NCI-H524 treated with DMSO at 0.1 percent for 48 hours (cell line): ENCODE measurements at regions not wholly inside any gene's neighbourhood (a gene's known extent, or its start where the extent isn't known, plus 50 kb on each side); places are given as distances from the start of the nearest gene placed in this dataset.

ENCODE experiments used
- DNase-seq: peaks from one replicate; lab custom pipeline; 2025; lab: John Stamatoyannopoulos, UW

- no peak for DNase-seq
Observed at GRCh38 chr10:31754803-31755624, 173.6 kb downstream of the ARHGAP12 start.

DNA sequence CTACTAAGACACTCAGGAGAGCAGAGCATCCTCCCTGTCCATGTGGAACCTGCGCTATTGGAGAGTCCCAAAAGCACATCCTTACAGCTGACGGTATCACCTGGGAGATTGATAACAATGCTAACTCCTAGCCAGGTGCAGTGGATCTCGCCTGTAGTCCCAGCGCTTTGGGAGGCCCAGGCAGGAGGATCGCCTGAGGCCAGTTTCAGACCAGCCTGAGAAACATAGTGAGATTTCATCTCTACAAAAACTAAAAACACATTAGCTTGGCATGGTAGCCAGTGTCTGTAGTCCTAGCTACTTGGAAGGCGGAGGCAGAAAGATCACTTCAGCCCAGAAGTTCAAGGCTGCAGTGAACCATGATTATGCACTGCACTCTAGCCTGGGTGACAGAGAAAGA lies 174.9 kb downstream of the ARHGAP12 start:
- DNase-seq = no peak

DNA sequence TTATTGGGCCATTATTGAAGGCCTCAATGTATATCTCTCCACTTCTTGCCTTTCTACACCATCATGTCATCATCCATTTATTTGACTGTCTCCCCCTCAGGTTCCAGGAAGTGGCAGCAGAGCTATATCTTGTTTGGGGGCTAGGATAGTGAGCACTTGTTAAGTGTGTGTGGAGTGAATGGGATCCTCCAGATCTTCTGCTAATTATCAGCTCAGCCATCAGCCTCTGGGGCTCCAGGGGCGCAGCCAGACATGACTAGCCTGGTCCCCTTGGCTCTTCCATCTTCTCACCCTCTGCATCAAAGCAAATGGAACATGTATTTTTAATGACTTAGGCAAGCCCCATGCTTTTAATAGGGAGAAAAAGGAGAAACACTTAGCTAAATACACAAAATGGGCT lies 176.5 kb downstream of the ARHGAP12 start:
- no peak for DNase-seq

DNA sequence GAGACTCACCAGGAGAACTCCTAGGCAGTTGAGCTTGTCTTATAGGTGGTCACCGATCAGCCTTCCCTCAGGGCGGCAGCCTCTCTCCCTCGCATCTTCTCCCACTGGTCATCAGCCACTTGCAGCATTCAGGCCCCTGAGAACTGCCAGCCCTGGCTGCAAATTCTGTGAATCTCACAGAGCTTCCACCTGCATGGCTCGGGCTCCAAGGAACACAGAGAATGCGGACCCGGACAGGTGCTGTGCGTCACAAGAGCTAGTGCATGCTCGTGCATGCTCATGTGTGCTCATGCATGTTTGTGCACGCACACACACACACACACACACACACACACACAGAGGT lies 176.9 kb downstream of the ARHGAP12 start:
- no peak for DNase-seq

DNA sequence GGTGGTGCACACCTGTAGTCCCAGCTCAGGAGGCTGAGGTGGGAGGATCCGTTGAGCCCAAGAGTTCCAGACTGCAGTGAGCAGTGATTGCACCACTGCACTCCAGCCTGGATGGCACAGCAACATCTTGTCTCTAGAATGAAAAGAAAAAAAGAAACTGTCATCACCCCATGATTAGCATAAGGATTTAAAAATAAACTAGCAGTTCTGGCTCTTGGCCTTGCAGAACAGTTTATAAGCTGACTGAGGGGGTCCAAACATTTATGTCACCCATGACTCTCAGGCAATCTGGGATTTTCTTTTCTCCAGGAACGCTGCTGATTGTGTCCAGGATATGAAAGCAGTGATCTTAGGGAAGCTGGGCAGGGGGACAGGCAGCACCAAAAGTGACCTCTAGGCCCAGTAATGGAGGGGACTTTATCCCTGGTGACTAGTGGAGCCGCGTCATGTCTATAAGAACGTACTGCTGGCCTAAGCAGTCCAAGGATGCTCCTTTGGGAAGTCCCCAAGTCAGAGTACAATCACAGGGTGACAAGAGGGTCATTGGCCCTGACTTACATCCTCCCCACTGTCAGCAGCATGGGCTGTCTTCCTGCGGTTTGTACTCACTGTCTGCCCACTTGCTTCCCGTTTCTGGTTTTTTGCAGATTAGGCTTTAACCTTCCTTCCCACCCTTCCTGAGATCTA lies 177.4 kb downstream of the ARHGAP12 start:
- DNase-seq = no peak

- DNase-seq = peak; percentile 67
Observed at GRCh38 chr10:31749981-31750840, 178.4 kb downstream of the ARHGAP12 start.

GRCh38 chr10:31749301-31749700 lies 179.3 kb downstream of the ARHGAP12 start:
- peak; percentile 15 for DNase-seq

DNA sequence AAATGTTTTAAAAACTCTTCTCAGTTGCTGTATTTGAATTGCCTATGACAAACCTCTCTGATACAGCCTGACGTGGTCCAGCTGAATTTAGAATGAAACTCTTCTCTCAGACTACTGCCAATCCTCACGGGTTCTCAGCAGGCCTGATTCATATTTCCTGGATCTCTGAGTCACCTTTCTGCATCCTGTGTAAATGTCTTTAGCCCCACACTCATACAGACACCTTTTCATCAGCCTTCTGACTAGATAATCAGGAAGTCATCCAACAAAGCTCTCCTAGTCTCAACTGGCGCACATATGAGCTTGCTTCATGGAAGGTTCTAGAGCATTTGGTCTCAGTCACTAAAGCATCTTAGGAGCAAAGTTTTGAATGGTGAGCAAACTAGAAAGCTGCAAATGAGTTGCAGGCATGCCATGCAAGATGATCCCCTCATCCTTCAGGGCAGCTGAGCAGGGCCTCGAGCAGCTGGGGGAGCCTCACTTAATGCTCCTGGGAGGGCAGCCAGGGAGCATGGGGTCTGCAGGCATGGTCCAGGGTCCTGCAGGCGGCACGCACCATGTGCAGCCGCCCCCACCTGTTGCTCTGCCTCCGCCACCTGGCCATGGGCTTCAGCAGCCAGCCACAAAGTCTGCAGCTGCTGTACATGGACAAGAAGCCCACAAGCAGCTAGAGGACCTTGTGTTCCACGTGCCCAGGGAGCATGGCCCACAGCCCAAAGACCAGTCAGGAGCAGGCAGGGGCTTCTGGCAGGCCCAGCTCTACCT lies 182.8 kb downstream of the ARHGAP12 start:
- DNase-seq = no peak

GRCh38 chr10:31744025-31744424 lies 184.6 kb downstream of the ARHGAP12 start:
- DNase-seq = no peak

- no peak for DNase-seq
Observed at GRCh38 chr10:31742255-31742654, 186.4 kb downstream of the ARHGAP12 start.

GRCh38 chr10:31741473-31741872 lies 187.2 kb downstream of the ARHGAP12 start:
- DNase-seq = no peak

DNA sequence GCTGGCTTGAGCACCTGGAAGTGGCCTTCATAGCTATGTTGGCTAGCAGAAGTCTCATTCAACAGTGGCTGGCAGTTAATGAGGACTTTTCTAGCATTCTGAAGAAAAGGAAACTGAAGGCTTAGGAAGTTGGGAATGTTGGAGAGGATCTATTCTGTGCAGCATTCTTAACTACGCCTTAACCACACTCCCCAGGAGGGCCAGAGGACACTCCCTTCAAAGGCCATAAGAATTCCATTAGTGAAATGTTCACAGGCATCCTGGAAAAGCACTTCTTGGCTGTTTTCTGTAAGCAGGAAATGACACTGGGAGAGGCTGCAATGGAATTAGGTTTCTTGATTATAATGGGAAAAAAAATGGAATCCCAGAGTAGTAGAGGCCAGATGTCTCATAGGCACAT lies 188.9 kb downstream of the ARHGAP12 start:
- no peak for DNase-seq

DNA sequence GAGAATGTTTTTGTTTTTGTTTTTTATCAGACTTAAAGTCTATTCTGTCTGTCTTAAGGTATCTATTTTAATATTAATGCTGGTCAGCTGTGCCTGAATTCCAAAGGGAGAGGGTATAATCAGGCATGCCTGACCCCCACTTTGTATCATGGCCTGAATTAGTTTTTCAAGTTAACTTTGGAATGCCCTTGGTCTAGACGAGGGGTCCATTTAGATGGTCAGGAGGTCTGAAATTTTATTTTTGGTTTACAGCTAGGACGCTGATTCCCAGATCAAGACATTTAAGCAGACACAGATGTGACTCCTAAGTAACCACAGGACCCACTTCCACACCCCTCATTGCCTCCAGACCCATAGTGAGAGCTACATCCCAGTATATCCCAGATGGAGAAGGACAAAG lies 189.5 kb downstream of the ARHGAP12 start:
- DNase-seq = no peak

GRCh38 chr10:31731711-31732110 lies 196.9 kb downstream of the ARHGAP12 start:
- DNase-seq = no peak

DNA sequence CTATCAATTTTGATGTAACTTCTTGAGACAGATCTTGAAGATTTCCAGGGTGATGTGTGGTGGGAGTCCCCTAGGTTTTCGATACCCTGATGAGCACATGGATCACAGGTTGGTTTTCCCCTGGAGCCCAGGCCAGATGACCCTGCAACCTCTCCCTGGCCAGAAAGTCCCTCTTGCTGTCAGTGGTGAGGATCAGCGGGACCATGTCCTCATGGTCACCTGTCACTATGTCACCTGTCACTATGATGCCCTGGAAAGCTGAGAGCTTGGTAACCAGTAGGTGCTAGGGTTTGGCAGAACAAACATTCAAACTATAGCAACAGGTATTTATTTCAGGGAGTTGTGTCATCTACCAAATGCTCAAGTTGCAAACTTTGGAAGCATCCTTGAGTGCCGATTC lies 197.9 kb downstream of the ARHGAP12 start:
- DNase-seq = no peak

DNA sequence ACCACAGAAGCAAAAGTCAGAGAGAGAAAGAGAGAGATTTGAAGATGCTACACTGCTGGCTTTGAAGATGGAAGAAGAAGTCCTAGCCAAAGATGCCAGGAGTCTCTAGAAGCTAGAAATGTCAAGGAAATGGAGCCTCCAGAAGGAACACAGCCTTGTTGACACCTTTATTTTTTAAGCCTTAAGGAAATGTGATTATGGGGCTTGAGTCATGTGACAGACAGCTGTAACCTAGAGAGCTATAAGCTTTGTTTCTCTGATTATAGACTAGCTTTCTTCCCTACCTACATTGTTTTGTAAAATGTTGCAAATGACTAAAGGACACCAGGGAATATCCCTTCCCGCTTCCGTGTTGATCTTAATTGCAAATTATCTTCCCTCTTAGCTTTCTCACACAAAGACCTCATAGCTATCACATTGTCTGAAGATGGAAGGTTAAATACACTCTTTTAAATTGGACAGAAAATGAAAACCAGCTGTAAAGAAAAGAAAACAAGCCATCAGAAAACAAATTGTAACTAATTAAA lies 199.9 kb downstream of the ARHGAP12 start:
- DNase-seq = no peak

DNA sequence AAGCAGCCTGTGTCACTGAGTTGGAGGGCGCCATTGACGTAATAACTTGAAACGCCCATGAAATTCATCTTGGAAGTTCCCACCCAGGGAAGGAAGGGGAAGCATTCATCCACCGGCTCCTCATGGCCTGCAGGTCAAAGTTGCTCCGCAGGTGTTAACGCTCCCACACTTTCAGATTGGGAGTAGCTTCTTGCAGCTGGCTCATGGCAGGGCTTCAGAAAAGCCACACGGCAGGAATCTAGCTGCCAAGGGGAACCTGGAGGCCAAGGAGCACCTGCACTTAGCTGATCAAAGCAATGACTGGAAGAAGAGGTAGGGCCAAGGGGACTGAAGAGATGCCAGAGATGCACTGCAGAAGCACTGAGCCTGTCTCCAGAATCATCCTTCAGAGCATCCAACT lies 203.2 kb downstream of the ARHGAP12 start:
- DNase-seq = no peak

DNA sequence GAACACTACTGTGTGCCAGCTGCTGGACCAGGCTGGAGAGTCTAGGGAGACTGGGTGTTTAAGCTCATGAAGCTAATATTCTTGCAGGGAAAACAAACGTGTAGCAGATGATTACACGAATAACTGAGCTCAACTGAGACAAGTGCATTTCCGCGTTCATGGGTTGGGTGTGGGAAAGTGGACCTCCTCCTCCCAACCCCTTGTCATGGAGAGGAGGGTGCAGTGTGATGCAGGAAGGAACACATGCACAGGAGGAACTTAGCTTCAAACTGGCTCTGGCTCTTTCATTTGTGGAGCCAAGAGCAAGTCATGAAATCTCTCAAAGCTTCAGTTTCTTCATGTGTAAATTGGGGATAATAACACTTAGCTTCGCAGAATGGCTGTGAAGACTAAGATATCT lies 204.3 kb downstream of the ARHGAP12 start:
- no peak for DNase-seq

DNA sequence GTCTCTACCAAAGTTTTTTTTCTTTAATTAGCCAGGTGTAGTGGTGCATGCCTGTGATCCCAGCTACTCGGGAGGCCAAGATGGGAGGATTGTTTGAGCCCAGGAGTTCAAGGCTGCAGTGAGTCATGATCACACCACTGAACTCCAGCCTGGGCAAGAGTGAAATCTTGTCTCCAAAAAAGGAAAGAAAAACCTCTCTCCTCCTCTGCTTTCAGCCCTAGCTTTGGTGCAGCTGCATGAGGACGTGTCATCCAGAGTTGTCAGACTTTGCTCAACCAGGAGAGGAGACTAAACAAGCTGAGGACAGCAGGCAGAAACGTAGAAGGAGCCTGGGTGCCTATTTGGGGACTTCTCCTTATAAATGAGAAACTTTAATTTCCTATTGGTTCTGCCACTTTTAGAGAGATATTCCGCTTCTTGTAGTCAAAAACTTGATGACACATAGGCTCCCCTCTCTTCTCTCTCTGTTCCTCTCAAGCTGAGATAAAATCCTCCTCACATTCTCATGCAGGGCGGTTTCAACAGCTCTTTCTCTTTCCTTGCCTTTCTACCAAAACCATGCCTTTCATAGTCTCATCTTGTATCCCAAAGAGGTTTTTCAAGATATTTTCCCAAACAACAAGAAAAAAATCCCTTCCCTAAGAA lies 205.4 kb downstream of the ARHGAP12 start:
- no peak for DNase-seq

DNA sequence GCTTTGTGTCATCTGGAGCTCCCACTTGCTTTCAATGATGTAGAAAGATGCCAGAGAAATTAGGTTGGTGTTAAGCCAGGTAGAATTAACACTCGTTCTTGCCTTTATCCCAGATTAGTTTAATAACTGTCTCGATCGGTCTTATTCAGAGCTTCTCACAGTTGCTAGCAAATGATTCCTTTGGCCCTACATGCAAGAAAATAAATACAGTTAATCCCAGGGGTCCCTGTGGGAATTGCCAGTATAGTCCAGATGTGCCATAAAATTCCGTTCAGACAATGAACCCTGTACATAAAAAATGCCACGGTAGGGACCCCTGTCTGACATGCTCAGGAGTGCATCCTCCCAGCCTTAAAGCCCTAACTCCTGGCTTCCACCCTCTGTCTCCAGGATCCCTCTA lies 207.5 kb downstream of the ARHGAP12 start:
- DNase-seq = peak; percentile 42

DNA sequence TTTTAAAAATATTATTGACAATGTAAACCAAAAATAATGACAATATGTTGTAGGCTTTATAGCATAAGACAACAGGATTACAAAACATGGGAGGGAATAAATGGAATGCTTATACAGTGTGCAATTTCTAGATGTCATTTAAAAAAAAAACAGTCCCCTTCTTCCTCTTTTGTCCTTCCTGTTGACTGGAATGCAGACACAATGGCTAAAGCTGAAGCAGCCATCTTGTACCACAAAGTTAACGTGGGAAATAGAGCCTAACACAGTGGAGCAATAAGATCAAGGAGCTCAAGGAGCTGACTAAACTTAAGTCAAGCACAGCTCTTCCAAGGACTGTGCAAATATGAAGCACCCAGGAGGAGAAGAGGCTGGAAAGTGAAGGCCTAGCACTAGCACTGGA lies 208.1 kb downstream of the ARHGAP12 start:
- no peak for DNase-seq
